GM12873 (cell line): ENCODE measurements at regions not wholly inside any gene's neighbourhood (a gene's known extent, or its start where the extent isn't known, plus 50 kb on each side); places are given as distances from the start of the nearest gene placed in this dataset.

Experiments
- TF ChIP-seq, protein P1 (sequence below): IDR thresholded peaks from 2 replicates; pipeline ENCODE4 v1.5.1; 2012; ENCODE audit warnings: low read depth, mild to moderate bottlenecking, moderate library complexity, low read length, control low read depth; ENCODE audit not compliant: insufficient read depth; ENCODE audit errors: missing control alignments

DNA sequence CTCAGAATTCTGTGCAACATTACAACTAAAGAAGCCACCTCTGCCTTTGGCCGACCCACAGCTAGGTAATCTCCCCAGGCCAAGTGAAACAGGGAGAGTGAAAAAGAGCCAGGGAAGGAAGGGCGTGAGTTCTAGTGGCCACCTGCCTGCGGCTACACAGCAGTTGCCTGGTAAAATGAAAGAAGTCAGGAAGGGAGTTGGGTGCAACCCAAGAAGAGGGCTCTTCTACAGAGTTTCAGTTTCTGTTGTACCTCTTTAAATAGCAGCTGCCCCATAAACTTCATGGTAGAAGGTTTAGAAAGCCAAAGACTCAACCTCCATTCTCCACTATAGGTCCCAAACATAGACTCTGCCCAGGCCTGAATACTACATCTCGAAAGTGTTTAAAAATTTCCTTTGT, 76.2 kb upstream of the TMEM168 start:
- TF ChIP-seq, protein P1, sequence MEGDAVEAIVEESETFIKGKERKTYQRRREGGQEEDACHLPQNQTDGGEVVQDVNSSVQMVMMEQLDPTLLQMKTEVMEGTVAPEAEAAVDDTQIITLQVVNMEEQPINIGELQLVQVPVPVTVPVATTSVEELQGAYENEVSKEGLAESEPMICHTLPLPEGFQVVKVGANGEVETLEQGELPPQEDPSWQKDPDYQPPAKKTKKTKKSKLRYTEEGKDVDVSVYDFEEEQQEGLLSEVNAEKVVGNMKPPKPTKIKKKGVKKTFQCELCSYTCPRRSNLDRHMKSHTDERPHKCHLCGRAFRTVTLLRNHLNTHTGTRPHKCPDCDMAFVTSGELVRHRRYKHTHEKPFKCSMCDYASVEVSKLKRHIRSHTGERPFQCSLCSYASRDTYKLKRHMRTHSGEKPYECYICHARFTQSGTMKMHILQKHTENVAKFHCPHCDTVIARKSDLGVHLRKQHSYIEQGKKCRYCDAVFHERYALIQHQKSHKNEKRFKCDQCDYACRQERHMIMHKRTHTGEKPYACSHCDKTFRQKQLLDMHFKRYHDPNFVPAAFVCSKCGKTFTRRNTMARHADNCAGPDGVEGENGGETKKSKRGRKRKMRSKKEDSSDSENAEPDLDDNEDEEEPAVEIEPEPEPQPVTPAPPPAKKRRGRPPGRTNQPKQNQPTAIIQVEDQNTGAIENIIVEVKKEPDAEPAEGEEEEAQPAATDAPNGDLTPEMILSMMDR, result no peak

GRCh38 chr7:112864380-112864779, 74.2 kb upstream of the TMEM168 start:
- TF ChIP-seq, protein P1, result no peak

GRCh38 chr7:112858838-112859237, 68.6 kb upstream of the TMEM168 start:
- TF ChIP-seq, protein P1, result no peak

DNA sequence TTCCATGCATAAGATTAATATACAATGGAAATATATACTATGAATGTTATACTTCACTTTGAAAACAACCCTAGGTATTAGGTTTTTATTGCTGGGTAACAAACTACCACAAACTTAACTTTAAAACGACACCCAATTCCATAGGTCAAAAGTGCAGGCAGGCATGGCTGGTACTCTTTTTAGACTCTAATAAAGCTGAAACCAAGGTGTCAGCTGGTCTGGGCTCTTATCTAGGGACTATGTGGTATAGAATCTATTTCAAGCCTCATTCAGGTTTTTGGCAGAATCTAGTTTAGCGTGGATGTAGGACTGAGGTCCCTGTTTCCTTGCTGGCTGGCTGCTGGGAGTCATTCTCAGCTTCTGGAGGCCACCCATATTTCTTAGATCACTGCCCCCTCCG, 65.0 kb upstream of the TMEM168 start:
- TF ChIP-seq, protein P1, result no peak

GRCh38 chr7:112854169-112854568, 64.0 kb upstream of the TMEM168 start:
- TF ChIP-seq, protein P1, result no peak

DNA sequence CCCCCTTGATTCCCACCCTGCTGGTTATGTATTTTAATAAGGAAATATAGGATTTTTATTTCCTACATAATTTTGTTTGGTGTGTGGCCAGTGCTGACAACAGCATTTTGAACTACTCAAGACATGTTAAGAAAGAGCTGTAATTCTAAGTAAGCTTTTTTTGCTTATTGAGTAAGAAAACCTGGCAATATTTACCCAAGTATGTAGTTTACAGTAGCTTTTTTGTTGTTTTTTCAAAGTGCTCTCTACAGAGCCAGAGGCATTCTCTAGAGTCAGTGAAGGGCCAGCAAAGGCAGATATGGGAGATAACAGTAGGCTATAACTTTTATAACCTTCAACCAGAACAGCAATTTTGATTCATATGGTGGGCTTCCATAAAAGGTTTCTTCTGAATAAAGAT, 63.2 kb upstream of the TMEM168 start:
- TF ChIP-seq, protein P1, result no peak

GRCh38 chr7:112843151-112843550, 53.0 kb upstream of the TMEM168 start:
- TF ChIP-seq, protein P1, result no peak
